SKM-1 (cell line): ENCODE measurements at regions not wholly inside any gene's neighbourhood (a gene's known extent, or its start where the extent isn't known, plus 50 kb on each side); places are given as distances from the start of the nearest gene placed in this dataset.
A peak's percentile ranks its signal among the peaks of the same experiment; 100 is the strongest.
"Not testable (repeated sequence)": the region's sequence is repeated elsewhere in the genome, so short reads cannot be mapped to it uniquely, and the experiment has no call there.

Source experiments
- DNase-seq: peaks from one replicate; lab custom pipeline; 2025; ENCODE audit not compliant: unreplicated experiment; lab: John Stamatoyannopoulos, UW

DNA sequence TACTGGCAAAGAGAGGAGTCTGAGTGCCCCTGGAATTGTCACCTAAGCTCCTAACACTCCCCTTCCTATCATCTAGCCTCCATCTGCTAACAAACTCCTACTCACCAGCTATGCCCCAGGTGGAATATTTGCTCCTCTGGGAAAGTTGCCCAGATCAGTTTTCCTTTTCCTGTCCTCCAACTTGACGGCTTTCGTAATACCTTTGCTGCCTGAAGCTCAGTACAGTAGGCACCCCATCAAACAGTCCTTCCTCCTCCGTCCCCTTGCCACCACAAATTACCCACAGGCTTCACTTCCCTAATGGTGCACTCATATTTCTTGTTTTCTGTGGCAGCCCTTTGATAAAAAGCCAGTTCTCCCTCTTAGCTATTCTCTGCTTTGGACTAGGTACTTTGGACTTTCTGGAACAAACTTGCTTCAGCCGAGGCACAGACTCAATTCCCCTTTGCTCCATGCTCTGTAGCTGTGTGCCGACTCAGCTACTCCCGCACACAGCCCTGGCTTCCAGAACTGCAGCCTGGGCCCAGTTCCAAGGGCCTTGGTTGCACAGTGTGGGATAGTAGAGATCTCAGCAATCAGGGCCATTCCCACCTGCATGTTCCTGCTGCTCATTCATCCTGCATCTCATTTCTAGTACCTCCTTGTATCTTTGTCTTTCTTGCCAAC is 605.1 kb downstream of the BCOR start:
- peak; percentile 14 for DNase-seq

DNA sequence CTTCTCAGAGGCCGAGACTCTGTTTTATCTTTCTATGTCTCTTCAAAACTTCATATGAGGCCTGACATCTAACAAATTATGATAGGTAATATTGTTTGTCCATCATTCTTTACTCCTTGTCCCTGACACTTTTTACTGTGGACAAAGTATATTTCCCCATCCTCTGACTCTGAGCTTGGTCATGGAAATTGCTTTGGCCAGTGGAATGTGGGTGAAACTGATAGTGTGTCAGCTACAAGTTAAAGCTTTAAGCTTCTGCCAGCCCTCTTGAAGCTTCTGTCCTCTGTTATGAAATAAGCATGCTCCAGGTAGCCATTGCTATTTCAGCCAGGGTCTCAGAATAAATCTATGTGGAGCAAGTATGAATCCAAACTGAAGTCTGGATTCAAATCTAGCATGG is 604.6 kb downstream of the BCOR start:
- DNase-seq = no peak

- not testable (repeated sequence) for DNase-seq
Measured at GRCh38 chrX:39497117-39497516, 600.6 kb downstream of the BCOR start.

GRCh38 chrX:39497702-39498265 is 600.0 kb downstream of the BCOR start:
- DNase-seq = peak; percentile 87

GRCh38 chrX:39499996-39500395 is 597.8 kb downstream of the BCOR start:
- DNase-seq = no peak

- no peak for DNase-seq
Measured at GRCh38 chrX:39501822-39502221, 595.9 kb downstream of the BCOR start.

- no peak for DNase-seq
Measured at GRCh38 chrX:39502486-39502885, 595.3 kb downstream of the BCOR start.

- no peak for DNase-seq
Measured at GRCh38 chrX:39504227-39504626, 593.5 kb downstream of the BCOR start.

DNA sequence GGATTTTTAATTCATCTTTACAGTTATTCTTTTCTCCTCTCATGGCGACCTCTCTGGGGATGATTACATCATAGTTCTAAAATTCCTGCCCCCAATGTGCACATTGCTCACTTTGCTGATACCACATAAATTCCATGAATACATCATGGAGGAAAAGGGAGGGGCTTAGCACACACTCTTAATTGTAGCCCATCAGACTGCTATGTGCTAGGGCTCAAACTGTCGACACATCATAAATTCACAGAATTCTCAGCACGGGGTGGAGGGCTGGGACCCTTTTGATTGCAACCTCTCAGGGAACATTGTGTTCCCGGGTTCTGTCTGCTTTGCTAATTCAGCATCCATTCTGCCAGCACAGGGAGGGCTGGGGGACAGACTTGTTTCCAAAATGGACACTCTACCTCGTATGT is 592.9 kb downstream of the BCOR start:
- DNase-seq = no peak

DNA sequence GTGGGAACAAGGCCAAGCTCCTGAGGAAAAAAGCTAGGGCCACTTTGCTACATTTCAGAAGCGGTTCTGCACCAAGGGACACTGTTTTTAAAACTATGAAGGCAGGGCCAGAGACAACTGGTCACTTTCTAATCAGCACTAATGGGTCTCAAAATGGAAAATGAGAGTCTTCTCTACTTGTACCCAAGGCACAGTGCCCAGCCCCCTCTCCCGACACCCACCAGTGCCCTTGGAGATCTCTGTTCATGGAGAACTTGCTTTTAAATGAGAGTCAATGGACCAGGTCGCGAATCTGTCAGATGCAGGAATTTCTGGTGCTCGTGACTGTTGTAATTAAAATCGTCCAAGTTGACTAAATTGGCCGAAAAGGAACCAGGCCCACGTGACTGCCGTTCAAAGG is 591.6 kb downstream of the BCOR start:
- no peak for DNase-seq

DNA sequence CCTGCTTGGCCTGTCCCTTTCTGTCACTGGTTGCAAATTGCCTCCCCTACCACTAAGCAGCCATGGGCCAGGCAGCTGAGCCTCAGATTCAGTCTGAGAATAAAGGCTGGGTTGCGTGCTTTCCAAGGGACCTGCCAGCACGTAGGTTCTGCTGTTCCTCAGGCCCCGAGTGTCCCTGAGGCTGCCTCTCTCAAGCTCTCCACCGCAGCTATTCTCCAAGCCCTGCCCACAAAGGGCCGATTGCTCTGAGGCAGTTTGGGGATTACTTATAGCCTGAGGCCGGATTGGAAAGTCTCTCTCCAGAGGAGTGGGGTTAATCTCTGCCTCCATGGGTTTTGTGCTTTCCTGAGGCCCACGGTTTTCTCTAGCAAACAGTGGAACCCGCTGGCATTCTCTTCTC is 590.7 kb downstream of the BCOR start:
- no peak for DNase-seq

- no peak for DNase-seq
Measured at GRCh38 chrX:39507617-39508299, 590.0 kb downstream of the BCOR start.

DNA sequence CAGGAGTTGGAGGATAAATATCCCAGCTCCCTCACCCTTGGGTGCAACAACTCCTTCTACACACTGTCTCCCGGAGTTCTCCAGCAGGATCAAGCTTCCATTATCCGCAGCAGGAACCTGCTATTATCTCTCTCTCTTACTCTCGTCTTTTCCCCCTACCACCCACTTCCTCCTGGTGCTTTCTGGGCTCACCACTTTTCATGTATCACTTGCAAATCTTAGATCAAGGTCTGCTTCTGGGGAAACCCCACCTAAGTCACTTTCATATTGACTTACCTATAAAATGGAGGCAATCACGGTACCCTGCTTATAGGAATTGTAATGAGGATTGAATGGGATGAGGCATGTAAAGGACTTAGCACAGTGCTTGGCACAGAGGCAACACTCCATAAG is 589.5 kb downstream of the BCOR start:
- DNase-seq = no peak

DNA sequence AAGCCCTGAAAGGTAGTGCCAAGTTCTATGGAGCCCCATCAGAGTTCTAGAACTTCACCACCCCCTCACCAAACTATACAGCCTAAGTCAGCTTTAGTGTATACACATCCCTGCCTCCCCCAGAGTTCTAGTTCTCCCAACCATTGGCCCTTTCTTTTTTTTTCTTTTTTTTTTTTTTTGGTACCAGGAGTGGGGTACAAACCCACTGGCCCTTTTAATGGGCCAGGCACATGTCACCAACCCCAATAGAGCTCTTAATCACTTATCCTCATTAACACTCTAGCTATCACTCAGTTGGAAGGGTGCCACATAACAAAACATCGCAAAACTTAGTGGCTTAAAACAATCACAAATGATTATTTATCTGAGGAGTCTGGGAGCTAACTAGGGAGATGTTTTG is 588.6 kb downstream of the BCOR start:
- DNase-seq = no peak

DNA sequence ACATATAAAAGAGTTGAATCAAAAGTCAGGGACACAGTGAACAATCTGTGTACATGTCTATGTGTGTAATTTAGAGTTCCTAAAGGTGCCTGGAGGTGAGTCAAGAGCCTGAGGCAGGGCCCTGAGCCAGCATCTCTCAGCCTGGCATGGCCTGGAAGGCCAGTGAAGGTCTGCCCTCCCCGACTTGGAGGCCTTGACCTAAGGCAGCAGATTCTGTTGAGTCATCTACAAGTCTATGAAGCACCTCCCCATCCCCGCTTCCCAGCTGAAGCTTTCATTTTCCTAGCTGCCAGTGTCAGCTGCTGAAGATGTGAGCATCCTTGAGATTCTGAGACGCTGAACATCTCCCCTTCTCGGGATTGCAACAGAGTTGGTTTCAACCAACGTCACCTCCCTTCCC is 583.9 kb downstream of the BCOR start:
- DNase-seq = no peak

GRCh38 chrX:39514801-39515200 is 583.0 kb downstream of the BCOR start:
- DNase-seq = no peak

GRCh38 chrX:39516427-39516841 is 581.3 kb downstream of the BCOR start:
- DNase-seq = no peak

DNA sequence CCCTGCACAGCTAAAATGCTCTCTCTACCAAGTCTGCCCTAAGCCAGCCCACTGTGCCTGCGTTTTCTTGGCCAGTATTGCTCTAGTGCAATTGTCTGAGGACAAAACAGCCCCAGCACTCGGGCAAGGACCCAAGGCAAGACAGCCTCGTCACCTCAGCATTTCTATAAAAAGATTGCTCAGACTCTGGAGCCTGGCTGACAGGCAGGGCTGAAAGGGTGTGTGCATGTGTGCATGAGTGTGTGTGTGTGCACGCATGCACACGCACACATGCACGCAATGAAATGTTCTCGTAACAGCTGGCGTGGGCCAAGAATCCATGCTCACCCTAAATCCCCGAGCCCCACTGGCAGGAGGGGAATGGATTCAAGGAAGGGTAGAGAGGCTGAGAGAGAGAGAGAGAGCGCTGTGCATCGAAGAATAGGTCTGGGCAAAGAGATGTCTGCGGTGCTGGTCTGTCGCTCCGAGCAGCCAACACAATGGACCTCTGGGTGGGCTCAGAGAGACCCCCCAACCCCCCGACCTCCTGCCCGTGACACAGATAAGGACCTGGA is 579.2 kb downstream of the BCOR start:
- DNase-seq = no peak

DNA sequence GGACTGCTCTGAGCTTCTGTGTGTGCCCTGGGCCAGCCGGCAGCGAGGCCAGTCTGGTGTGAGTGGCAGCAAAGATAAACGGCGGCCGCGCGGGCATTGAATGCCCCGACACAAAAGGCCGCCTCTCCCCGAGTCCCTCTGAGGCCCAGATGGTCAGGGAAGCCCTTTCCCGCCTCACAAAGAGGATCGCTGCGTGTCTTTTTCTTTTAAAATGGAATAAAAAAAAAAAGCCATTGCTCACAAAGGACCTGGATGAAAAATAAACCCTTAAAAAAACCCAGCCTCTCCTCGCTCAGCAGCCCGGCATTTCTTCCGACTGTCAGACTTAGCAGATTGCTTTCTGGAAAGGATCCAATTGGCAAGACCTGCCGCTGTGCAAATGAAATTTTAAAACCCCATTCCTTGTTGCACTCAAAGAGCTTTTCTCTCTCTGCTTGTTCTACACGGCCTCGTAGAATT is 578.7 kb downstream of the BCOR start:
- DNase-seq = no peak

DNA sequence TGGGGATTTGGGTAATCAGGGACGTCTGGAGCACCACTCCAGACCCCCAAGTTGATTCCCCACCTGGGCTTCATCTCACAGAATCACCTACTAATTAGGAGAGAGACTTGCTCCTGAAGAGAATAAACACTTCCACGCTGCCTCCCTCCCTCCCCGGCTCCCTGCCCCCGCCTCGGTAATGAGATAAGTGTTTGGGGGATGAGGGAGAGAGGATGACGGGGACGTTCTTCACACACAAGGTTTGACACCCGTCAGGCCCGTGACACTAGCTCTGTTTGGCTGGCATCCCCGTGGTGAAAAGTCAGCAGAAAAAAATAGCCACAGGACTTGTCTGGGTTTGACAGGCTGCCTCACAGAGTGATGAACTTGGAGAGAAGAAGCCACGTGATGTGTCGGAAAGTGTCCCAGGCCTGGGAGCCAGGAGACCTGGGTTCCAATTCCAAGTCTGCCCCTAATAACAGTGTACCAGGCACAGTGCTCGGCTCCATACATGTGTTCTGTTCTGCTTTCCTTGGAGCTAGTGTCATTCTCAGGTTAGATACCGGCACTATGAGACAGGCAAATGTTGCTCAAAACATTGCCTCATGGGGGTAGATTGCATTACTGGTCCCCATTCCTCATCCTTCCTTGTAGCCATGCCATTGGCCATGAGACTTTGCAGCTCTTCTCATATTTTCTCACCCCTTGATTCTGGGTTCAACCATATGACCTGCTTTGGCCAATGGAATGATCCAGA is 578.0 kb downstream of the BCOR start:
- no peak for DNase-seq

DNA sequence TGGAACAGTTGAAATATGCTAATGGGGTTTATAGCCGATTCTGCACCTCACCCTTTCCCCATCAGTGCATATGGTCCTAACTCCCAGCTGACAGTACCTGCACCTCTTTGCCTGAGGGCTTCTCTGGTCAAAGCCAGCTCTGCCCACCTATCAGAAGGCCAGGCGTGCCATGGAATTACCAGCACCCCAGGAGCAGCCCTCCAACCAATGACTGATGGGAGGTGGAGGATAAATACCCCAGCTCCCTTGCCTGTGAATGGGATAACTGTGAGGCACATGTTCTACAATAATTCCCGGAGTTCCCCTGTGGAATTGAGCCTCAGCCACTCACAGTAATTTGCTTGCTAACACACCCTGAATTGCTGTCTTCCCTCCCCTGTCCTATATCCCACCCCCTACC is 572.0 kb downstream of the BCOR start:
- DNase-seq = no peak

DNA sequence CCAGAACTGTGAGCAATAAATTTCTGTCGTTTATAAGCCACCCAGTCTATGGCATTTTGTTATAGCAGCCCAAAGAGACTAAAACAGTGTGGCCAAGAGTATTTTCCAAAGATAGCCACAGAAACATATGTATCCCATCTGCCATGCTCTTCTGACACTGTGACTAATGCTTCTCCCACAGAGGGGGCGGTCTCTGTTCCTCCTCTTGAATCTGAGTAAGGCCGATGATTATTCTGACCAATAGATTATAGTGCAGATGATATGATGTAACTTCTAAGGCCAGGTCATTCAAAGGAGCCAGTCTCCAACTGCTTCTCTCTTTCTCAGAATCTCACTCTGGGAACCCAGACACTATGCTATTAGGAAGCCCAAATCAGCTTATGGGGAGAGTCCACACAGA is 570.7 kb downstream of the BCOR start:
- DNase-seq = no peak
